Activated T-cell treated with anti-CD3 and anti-CD28 coated beads, Interleukin-2, amount 50 U/mL, for 4 hours (primary cell): ENCODE measurements at regions not wholly inside any gene's neighbourhood (a gene's known extent, or its start where the extent isn't known, plus 50 kb on each side); places are given as distances from the start of the nearest gene placed in this dataset.

Experiments
- ATAC-seq, 2 donors: fragments of 200-7000 bp; cut with Tn5 transposase; one replicate each; pipeline ENCODE4 v1.10.0; 2021
- DNase-seq: peaks from one replicate; pipeline ENCODE4 v3.0.0-alpha.2; 2020
- H3K27me3 Mint-ChIP-seq: one replicate; pipeline ENCODE4 v1.8.0; 2021; ENCODE audit warnings: low read depth, mixed read lengths
- H3K36me3 Mint-ChIP-seq: one replicate; pipeline ENCODE4 v1.8.0; 2022; ENCODE audit warnings: mixed read lengths; ENCODE audit not compliant: insufficient read depth
- H3K4me1 Mint-ChIP-seq: one replicate; pipeline ENCODE4 v1.8.0; 2021; ENCODE audit warnings: low read depth, mixed read lengths
- H3K4me3 Mint-ChIP-seq: one replicate; pipeline ENCODE4 v1.8.0; 2021; ENCODE audit warnings: mild to moderate bottlenecking, moderate library complexity, mixed read lengths
- H3K9me3 Mint-ChIP-seq: one replicate; pipeline ENCODE4 v1.8.0; 2021; ENCODE audit warnings: mixed read lengths

DNA sequence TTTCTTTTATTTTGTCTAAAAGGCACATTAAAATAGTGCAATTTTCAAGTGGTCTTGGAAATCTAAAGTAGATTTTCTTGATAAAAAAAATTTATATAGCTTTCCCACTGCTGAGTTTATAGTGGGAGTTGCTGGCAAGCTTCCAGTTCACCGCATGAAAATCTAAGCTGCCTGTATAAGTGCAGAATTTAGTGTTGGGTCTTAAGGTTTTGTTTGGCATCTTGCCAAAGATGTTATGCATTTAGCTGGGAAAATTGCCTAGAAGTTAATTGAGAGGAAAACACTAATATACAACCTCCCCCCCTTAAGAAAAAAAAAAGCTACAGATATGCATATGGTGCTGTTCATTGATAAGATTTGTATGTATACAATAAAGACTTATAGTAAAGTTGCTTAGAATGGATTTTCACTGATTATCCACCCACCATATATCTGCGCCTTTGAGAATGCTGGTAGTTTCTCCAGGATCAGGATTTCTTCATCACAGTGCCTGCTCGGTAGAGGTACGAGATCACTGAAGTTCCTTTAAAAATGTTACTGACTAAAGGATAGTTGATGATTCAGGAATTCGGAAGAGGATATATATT lies 803.2 kb upstream of the POU3F3 start:
- no peaks in the 10 kb centered on the region for H3K27me3 Mint-ChIP-seq
- H3K4me3 Mint-ChIP-seq: no peak overlapping the region
- no peaks in the 10 kb centered on the region for H3K4me1 Mint-ChIP-seq
- H3K36me3 Mint-ChIP-seq: no peaks in the 10 kb centered on the region
- ATAC-seq (no peak), DNase-seq (no peak)
- peaks cover 21% of the 10 kb centered on the region for H3K9me3 Mint-ChIP-seq

DNA sequence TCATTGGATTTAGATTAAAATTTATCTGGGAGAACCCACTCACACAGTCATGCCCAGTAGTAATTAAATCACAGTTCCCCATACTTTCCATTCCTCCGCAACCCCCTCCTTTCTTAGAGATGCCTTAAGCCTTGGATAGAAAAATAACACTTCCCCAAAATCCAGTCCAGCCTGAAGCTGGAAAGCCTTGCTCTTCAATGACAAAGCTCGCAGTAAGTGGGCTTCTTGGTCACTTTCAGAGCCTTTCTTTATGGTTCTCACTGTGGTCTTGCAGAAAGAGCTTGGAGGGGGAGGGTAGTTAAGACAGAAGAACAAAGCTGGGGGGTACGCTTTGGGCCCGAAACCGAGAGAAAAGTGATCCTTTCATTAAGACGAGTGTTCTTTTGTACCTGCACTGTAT lies 802.1 kb upstream of the POU3F3 start:
- Mint-ChIP-seq H3K27me3 (no peaks in the 10 kb centered on the region), H3K36me3 (no peaks in the 10 kb centered on the region), H3K9me3 (peaks cover 25% of the 10 kb centered on the region), H3K4me3 (no peak overlapping the region), H3K4me1 (no peaks in the 10 kb centered on the region)
- no peak for ATAC-seq
- DNase-seq: no peak

DNA sequence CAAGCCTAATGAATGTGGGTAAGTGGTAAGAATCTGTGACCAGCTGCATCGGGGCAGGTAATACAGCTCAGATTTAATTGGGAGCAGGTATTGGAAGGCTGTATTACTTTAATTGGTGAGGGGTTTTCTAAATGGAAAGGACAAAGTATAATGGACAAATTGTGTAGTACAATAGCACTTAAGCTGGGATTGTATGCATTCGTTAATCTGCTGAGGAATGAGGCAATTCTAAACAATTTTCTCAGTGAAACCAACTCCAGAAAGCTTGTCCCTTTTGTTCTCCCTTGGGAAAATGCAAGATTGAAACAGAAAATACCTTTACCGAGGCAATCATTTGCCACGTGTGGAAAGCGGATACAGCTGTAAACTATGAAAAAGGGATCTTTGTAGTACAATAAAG lies 801.6 kb upstream of the POU3F3 start:
- Mint-ChIP-seq H3K36me3 (no peaks in the 10 kb centered on the region), H3K9me3 (peaks cover 25% of the 10 kb centered on the region), H3K4me3 (no peak overlapping the region), H3K27me3 (no peaks in the 10 kb centered on the region), H3K4me1 (no peaks in the 10 kb centered on the region)
- DNase-seq: no peak
- ATAC-seq: no peak

DNA sequence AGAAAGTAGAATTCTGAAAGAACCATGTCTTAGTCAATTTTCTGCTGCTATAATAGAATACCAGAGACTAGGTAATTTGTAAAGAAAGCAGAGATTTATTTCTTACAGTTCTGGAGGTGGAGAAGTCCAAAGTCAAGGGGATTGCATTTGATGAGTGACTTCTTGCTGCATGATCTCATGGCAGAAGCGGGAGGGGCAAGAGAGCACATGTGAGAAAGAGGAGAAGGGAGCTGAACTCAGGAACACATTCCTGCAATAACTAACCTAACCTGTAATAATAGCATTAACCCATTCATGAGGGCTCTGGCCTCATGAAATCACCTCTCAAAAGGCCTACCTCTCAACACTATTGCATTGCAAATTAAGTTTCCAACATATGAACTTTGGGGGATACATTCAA lies 797.5 kb upstream of the POU3F3 start:
- DNase-seq (no peak), ATAC-seq (no peak)
- Mint-ChIP-seq H3K4me1 (no peaks in the 10 kb centered on the region), H3K27me3 (no peaks in the 10 kb centered on the region), H3K36me3 (no peaks in the 10 kb centered on the region), H3K9me3 (peaks cover 8% of the 10 kb centered on the region), H3K4me3 (no peak overlapping the region)

DNA sequence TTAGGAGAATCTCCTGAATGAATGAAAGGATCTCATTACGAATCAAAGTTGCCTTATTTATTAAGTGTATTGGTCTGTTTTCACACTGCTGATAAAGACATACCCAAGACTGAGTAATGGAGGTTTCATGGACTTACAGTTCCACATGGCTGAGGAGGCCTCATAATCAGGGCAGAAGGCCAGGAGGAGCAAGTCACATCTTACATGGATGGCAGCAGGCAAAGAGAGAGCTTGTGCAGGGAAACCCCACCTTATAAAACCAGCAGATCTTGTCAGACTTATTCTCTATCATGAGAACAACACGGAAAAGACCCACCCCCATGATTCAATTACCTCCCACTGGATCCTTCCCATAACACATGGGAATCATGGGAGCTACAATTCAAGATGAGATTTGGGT lies 785.2 kb upstream of the POU3F3 start:
- Mint-ChIP-seq H3K36me3 (no peaks in the 10 kb centered on the region), H3K4me3 (no peak overlapping the region), H3K9me3 (peaks cover 18% of the 10 kb centered on the region), H3K4me1 (no peaks in the 10 kb centered on the region), H3K27me3 (no peaks in the 10 kb centered on the region)
- DNase-seq (no peak), ATAC-seq (no peak)

DNA sequence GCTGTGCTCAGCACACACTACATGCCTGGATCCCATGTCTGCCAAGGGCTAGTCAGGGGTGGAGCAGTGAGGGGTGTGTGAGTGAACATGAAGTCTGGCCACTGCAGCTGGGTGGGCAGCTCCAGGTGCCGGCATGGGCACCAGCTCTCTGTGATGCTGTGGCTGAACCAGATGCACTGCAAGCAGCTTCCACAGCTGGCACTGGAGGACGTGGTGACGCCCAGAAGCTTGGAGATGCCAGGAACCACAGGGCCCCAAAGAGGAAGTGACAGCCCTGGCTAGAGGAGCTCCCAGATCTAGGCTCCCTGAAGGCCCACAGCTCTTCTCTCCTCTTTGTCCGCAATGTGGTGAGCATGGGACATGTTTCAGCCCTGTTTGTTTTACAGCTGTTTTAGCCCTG lies 776.3 kb upstream of the POU3F3 start:
- DNase-seq (no peak), ATAC-seq (no peak)
- Mint-ChIP-seq H3K4me1 (no peaks in the 10 kb centered on the region), H3K36me3 (no peaks in the 10 kb centered on the region), H3K9me3 (peaks cover 21% of the 10 kb centered on the region), H3K27me3 (no peaks in the 10 kb centered on the region), H3K4me3 (no peak overlapping the region)

DNA sequence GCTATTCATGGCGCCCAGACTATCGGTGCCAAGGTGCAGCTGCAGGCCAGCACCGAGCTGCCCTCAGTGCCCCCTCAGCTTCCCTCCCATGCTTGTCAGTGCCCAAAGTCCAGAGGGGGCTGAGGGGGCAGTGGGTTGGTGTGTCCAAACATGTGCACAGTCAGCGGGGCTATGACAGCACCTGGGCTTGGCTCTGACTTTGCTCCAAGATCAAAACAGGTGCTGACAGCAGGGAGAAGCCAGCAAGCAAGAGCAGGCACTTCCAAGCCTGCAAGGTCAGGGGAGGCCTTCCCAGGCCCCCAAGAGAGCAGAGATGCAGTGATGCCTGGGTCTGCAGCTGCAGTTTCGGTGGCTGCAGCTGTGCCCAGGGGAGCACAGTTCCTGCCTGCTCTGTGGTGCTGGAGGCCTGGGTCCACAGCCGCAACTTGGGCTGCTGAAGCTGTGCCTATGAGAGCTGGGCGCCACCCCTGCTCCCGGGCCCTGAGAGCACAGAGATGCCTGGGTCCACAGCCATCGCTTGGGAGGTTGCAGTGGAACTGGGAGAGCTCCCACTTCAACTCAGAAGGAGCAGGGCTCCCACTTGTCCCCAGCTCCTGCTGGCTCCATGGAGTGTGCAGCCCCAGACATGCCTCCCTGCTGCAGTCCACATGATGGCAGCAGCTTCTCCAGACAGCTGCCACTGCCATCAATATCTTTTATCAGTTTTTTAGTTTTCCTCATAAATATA lies 775.3 kb upstream of the POU3F3 start:
- no peak for ATAC-seq
- Mint-ChIP-seq H3K9me3 (peaks cover 15% of the 10 kb centered on the region), H3K4me1 (no peaks in the 10 kb centered on the region), H3K4me3 (no peak overlapping the region), H3K36me3 (no peaks in the 10 kb centered on the region), H3K27me3 (no peaks in the 10 kb centered on the region)
- no peak for DNase-seq

DNA sequence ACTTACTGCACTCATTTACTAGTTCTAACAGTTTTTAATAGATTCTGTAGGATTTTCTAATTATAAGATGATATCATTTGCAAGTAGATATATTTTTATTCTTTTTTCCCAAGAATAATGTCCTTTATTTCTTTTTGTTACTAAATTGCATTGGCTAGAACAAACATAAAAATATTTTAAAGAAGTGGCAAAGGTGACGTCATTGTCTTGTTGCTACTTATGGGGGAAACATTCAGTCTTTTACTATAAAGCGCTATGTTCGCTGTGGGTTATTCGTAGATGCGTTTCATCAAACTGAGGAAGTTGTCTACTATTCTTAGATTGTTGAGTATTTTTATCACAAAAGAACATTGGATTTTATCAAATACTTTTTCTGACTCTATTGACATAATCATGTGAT lies 765.2 kb upstream of the POU3F3 start:
- H3K9me3 Mint-ChIP-seq: peaks cover 6% of the 10 kb centered on the region
- no peaks in the 10 kb centered on the region for H3K4me1 Mint-ChIP-seq
- H3K36me3 Mint-ChIP-seq: no peaks in the 10 kb centered on the region
- DNase-seq (no peak), ATAC-seq (no peak)
- no peak overlapping the region for H3K4me3 Mint-ChIP-seq
- H3K27me3 Mint-ChIP-seq: no peaks in the 10 kb centered on the region

DNA sequence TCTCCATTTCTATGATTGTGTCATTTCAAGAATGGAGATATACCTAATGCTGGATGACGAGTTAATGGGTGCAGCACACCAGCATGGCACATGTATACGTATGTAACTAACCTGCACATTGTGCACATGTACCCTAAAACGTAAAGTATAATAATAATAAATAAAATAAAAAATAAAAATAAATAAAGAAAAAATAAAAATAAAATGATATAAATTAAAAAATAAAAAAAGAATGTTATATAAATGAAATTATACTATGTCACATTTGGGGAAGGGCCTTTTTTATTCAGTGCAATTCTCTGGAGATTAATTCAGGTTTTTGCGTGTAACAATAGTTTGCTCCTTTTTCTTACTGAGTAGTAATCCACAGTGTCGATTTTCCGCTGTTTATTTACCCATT lies 763.5 kb upstream of the POU3F3 start:
- Mint-ChIP-seq H3K9me3 (peaks cover 7% of the 10 kb centered on the region), H3K4me1 (no peaks in the 10 kb centered on the region), H3K4me3 (no peak overlapping the region), H3K36me3 (no peaks in the 10 kb centered on the region), H3K27me3 (no peaks in the 10 kb centered on the region)
- no peak for DNase-seq
- no peak for ATAC-seq

DNA sequence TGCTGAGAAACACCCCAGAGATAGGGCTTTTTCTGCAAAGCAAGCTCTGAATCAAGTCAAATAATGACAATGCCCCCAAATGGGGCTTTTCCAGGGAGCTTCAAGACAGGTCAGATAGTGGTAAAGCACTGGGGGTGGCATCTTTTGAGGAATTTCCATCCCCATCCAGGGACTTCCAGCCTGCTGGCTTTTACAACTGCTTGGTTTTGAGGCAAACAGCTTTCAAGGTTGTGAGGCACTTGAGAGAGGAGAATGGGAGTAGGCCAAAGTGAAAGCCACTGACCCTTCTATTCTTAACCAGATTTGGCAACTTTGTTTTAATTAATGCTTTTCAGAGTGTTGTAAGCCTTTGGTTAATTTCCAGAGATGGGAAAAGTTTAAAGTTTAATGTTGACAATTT lies 762.0 kb upstream of the POU3F3 start:
- Mint-ChIP-seq H3K4me1 (no peaks in the 10 kb centered on the region), H3K9me3 (peaks cover 7% of the 10 kb centered on the region), H3K36me3 (no peaks in the 10 kb centered on the region), H3K4me3 (no peak overlapping the region), H3K27me3 (no peaks in the 10 kb centered on the region)
- ATAC-seq (no peak), DNase-seq (no peak)

DNA sequence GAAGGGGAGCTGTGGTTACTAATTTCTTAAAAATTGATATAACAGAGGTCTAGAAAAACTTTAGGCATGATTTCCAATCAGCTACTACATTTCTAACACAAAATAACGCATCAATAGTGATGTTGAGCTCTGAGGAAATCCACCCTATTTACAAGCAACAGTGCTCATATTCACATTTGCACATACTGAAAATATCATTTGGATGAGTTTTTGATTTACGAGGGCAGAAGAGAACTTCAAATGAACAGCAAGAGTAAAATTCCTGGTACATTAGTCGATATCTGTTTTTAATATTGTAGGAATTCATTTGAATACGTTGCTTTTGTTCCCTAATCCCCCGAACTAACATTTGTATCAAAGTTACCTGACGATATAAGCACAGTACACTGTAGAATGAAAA lies 761.0 kb upstream of the POU3F3 start:
- DNase-seq (no peak), ATAC-seq (no peak)
- Mint-ChIP-seq H3K9me3 (peaks cover 7% of the 10 kb centered on the region), H3K4me3 (no peak overlapping the region), H3K36me3 (no peaks in the 10 kb centered on the region), H3K4me1 (no peaks in the 10 kb centered on the region), H3K27me3 (no peaks in the 10 kb centered on the region)

DNA sequence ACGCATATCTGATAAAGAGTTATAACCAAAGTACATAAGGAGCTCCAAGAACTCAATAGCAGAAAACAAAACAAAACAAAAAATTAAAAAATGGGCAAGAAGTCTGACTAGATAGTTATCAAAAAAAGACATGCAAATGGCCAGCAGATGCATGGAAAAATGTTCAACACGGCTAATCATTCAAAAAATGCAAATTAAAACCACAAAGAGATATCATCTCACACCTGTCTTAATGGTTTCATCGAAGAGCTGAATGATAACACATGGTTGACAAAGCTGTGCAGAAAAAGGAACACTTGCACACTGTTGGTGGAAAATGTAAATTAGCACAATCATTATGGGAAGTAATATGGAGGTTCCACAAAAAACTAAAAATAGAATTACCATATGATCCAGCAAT lies 751.3 kb upstream of the POU3F3 start:
- no peaks in the 10 kb centered on the region for H3K36me3 Mint-ChIP-seq
- H3K4me1 Mint-ChIP-seq: no peaks in the 10 kb centered on the region
- ATAC-seq (no peak), DNase-seq (no peak)
- no peaks in the 10 kb centered on the region for H3K27me3 Mint-ChIP-seq
- no peak overlapping the region for H3K4me3 Mint-ChIP-seq
- peaks cover 8% of the 10 kb centered on the region for H3K9me3 Mint-ChIP-seq

DNA sequence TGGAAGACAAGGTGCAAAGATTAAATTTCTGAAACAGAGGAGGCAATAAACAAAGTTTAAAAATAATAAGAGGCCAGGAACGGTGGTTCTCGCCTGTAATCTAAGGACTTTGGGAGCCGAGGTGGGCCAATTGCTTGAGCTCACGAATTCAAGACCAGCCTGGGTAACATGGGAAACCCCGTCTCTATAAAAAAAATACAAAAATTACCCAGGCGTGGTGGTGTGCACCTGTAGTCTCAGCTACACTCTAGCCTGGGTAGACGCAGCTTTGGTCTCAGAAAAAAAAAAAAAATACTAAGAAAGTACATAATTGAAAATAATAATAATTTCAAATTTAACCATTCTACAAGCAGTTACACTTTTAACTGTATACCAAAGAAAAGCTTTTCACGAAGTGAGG lies 744.6 kb upstream of the POU3F3 start:
- Mint-ChIP-seq H3K9me3 (peaks cover 10% of the 10 kb centered on the region), H3K27me3 (no peaks in the 10 kb centered on the region), H3K4me1 (no peaks in the 10 kb centered on the region), H3K36me3 (no peaks in the 10 kb centered on the region), H3K4me3 (no peak overlapping the region)
- DNase-seq: no peak
- ATAC-seq: no peak

DNA sequence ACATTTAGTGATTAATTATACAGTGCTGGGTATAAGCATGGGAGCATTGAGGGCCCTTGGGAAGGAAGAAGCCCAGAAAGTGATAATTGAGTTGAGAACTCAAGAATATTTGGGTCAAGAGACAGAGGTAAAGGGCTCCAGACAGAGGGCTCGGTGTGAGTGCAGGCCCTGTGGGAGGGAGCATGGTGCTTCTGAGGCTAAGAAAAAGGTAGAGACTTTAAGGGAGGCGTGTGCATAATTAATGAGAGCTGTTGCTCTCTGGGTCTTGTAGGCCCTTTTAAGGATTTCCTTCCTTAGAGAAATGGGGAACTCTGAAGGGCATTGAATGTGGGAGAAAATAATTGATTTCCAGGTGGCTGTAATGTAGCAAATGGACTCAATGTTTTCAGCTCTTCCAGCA lies 735.0 kb upstream of the POU3F3 start:
- Mint-ChIP-seq H3K27me3 (no peaks in the 10 kb centered on the region), H3K4me1 (no peaks in the 10 kb centered on the region), H3K4me3 (no peak overlapping the region), H3K36me3 (no peaks in the 10 kb centered on the region), H3K9me3 (peaks cover 6% of the 10 kb centered on the region)
- no peak for DNase-seq
- no peak for ATAC-seq

DNA sequence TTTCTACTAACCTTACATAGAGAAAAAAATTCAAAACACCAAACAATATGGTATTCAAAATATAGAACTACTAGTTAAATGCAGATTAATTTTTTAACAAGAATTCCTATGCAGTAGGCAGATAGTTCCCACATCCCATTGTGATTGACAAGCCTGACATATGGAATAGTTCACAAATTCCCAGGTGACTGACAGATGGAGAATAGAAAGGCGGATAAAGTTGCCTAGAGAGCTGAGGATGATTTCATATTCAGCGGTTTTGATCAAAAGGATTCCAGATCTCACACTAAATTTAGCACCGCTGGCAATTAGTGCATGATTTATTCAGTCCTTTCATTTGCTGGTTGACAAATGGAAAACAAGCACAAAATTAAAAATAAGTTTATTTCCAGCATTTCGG lies 733.7 kb upstream of the POU3F3 start:
- DNase-seq: no peak
- no peaks in the 10 kb centered on the region for H3K4me1 Mint-ChIP-seq
- no peak overlapping the region for H3K4me3 Mint-ChIP-seq
- H3K9me3 Mint-ChIP-seq: peaks cover 6% of the 10 kb centered on the region
- H3K27me3 Mint-ChIP-seq: no peaks in the 10 kb centered on the region
- no peak for ATAC-seq
- H3K36me3 Mint-ChIP-seq: no peaks in the 10 kb centered on the region
